Neutrophil (primary cell): ENCODE measurements at regions not wholly inside any gene's neighbourhood (a gene's known extent, or its start where the extent isn't known, plus 50 kb on each side); places are given as distances from the start of the nearest gene placed in this dataset.

Experiments
- H3K27ac ChIP-seq: fragments of 200-600 bp; sonication (generic); 2 replicates; pipeline ENCODE4 v1.5.1; 2016; ENCODE audit warnings: mild to moderate bottlenecking, moderate library complexity
- H3K27me3 ChIP-seq: fragments of 200-600 bp; sonication (generic); 2 replicates; pipeline ENCODE4 v1.6.0; 2016; ENCODE audit warnings: mild to moderate bottlenecking
- H3K36me3 ChIP-seq: fragments of 200-600 bp; sonication (generic); 2 replicates; pipeline ENCODE4 v1.5.1; 2017
- H3K4me1 ChIP-seq, 2 experiments: fragments of 200-600 bp in 1 of 2; sonication (generic) in 1 of 2; 1 replicate in 1 of 2; 2 replicates in 1 of 2; pipeline versions ENCODE4 v1.5.1 to v1.6.1; 2013 to 2016; ENCODE audit warnings: low read depth in 1 of 2, low read length in 1 of 2, mild to moderate bottlenecking in 1 of 2, moderate library complexity in 1 of 2; ENCODE audit not compliant: control insufficient read depth in 1 of 2, insufficient read depth in 1 of 2
- H3K4me3 ChIP-seq, 2 experiments: fragments of 200-600 bp in 1 of 2; sonication (generic) in 1 of 2; 1 replicate in 1 of 2; 2 replicates in 1 of 2; pipeline ENCODE4 v1.5.1; 2013 to 2016; ENCODE audit warnings: low read depth in 1 of 2, low read length in 1 of 2, mild to moderate bottlenecking in 1 of 2, moderate library complexity in 1 of 2
- H3K9me3 ChIP-seq: fragments of 200-600 bp; sonication (generic); 2 replicates; pipeline ENCODE4 v1.5.1; 2016
- CTCF ChIP-seq: fragments of 200-600 bp; sonication (generic); IDR thresholded peaks from 2 replicates; pipeline ENCODE4 v1.5.1; 2016; ENCODE audit warnings: antibody characterized with exemption

GRCh38 chr3:181796641-181797040 is 84.9 kb downstream of the SOX2 start:
- Histone ChIP-seq H3K27ac (no peak overlapping the region), H3K4me1 (no peaks in the 10 kb centered on the region), H3K36me3 (no peaks in the 10 kb centered on the region), H3K27me3 (no peaks in the 10 kb centered on the region), H3K9me3 (no peaks in the 10 kb centered on the region), H3K4me3 (no peak overlapping the region)
- TF ChIP-seq CTCF = no peak

- no peaks in the 10 kb centered on the region for H3K4me1 ChIP-seq
Observed at GRCh38 chr3:181797431-181797830, 85.7 kb downstream of the SOX2 start.

GRCh38 chr3:181805703-181806102 is 94.0 kb downstream of the SOX2 start:
- Histone ChIP-seq H3K9me3 (no peaks in the 10 kb centered on the region), H3K4me3 (no peak overlapping the region), H3K27me3 (no peaks in the 10 kb centered on the region), H3K4me1 (no peaks in the 10 kb centered on the region), H3K27ac (no peak overlapping the region), H3K36me3 (no peaks in the 10 kb centered on the region)
- no peak for TF ChIP-seq CTCF

More at GRCh38 chr3:181797431-181797830, 85.7 kb downstream of the SOX2 start:
- H3K27me3 ChIP-seq = no peaks in the 10 kb centered on the region
- no peaks in the 10 kb centered on the region for H3K36me3 ChIP-seq
- no peak for TF ChIP-seq CTCF
- no peaks in the 10 kb centered on the region for H3K9me3 ChIP-seq
- H3K4me3 ChIP-seq = no peak overlapping the region
- no peak overlapping the region for H3K27ac ChIP-seq

GRCh38 chr3:181808053-181808452 is 96.3 kb downstream of the SOX2 start:
- Histone ChIP-seq H3K4me3 (no peak overlapping the region), H3K27ac (no peak overlapping the region), H3K36me3 (no peaks in the 10 kb centered on the region), H3K4me1 (no peaks in the 10 kb centered on the region), H3K27me3 (no peaks in the 10 kb centered on the region), H3K9me3 (no peaks in the 10 kb centered on the region)
- TF ChIP-seq CTCF = no peak

GRCh38 chr3:181823716-181824115 is 112.0 kb downstream of the SOX2 start:
- H3K9me3 ChIP-seq = no peaks in the 10 kb centered on the region
- no peaks in the 10 kb centered on the region for H3K36me3 ChIP-seq
- no peak for TF ChIP-seq CTCF
- H3K4me1 ChIP-seq = no peaks in the 10 kb centered on the region
- no peaks in the 10 kb centered on the region for H3K27me3 ChIP-seq
- H3K4me3 ChIP-seq = no peak overlapping the region
- H3K27ac ChIP-seq = no peak overlapping the region

- Histone ChIP-seq H3K27me3 (no peaks in the 10 kb centered on the region), H3K27ac (no peak overlapping the region)
- TF ChIP-seq CTCF = no peak
Observed at GRCh38 chr3:181824961-181825360, 113.2 kb downstream of the SOX2 start.

More at GRCh38 chr3:181824961-181825360, 113.2 kb downstream of the SOX2 start:
- no peaks in the 10 kb centered on the region for H3K9me3 ChIP-seq
- H3K4me1 ChIP-seq = no peaks in the 10 kb centered on the region
- no peaks in the 10 kb centered on the region for H3K36me3 ChIP-seq
- H3K4me3 ChIP-seq = no peak overlapping the region
